ENCODE measurements at regions not wholly inside any gene's neighbourhood (a gene's known extent, or its start where the extent isn't known, plus 50 kb on each side); places are given as distances from the start of the nearest gene placed in this dataset.
"Not testable (repeated sequence)": the region's sequence is repeated elsewhere in the genome, so short reads cannot be mapped to it uniquely, and the experiment has no call there.

DNA sequence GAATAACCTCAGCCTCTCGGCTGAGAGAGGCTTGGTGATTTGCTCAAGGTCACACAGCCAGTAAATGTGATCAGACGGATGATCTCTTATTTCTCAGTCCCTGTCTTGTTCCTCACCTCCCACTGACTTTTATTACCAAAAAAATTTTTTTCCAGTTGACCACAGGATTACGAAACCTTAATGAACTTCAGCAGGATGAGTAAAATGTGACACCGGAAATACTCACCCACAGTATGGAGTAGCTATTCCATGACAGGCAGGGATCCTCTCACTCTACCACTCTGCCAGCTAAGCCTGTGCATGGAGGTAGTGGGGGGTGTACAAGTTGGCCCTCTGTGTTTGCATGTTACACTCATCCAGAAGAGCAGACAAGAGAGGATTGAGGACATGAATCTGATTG is 916.4 kb downstream of the UQCRFS1 start:
- no peak for DNase-seq (ENCODE audit: low read depth in 2 of 2)

DNA sequence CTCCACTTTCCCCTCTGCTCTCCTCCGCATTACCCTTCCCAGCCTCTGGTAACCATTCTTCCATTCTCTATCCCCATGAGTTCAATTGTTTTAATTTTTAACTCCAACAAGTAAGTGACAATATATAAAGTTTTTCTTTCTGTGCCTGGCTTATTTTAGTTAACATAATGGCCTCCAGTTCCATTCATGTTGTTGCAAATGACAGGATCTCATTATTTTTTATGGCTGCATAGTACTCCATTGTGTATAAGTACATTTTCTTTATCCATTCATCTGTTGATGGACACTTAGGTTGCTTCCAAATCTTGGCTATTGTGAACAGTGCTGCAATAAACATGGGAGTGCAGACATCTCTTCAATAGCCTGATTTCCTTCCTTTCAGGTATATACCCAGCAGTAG is 918.0 kb downstream of the UQCRFS1 start:
- not testable (repeated sequence) for DNase-seq (ENCODE audit: low read depth in 2 of 2)

DNA sequence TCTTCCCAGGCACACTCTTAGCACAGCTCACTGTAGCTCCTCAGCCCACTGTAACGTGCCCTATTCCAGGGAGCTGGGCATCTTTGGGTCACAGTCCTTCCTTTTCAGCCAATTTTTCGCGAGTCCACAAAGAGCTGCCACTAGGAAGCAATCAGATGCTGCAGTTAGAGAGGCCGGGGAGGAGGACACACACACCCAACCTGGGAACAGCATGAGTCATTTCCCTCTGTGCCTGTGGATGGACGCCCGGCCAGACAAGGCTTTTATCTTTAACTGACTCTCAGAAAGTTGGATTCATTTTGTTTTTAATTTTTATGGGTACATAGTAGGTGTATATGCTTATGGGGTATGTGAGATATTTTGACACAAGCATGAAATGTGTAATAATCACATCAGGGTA is 918.6 kb downstream of the UQCRFS1 start:
- DNase-seq (ENCODE audit: low read depth in 2 of 2), result no peak

DNA sequence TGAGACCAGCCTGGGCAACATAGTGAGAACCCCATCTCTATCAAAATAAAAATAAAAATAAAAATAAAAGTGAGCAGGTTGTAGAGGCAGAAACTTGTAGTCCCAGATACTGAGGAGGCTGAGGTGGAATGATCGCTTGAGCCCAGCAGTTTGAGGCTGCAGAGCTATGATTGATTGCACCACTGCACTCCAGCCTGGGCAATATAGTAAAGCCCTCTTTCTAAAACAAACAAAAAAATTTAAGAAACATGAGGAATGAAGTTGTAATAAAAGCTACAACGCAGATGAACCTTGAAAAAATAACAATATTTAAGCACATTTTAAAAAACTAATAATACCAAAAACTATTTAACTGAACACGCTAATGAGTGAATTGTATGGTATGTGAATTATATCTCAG is 919.3 kb downstream of the UQCRFS1 start:
- no peak for DNase-seq (ENCODE audit: low read depth in 2 of 2)

DNA sequence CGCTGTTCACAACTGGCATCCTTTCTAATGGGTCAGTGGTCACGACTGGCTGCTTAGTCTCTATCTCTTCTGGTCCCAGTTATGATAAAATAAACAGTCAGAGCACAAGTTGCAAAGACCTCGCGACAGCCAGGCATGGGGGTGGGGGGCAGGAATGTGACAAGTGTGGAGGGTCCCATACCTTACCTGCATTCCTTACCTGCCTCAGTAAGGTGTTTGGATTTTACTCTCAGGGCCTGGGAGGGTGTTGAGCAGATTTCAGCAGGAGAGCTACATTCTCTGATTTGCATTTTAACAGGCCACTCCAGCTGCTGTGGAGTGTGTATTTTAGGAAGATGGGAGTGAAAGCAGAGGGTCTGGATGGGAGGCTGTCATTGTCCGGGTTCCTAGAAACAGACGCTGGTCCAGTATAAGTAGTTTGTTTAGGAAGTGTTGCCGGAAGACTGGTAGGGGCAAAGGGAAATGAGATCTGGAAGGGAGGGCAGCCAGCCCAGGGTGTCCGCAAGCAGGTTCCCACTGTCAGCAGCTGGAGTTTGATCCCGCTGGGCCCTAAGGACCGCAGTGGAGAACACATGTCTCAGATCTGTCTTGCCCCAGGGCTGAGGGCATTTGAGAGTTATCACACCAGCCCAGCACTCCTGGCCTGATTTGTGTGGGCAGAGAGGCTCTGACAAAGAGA is 920.0 kb downstream of the UQCRFS1 start:
- DNase-seq (ENCODE audit: low read depth in 2 of 2), result no peak

DNA sequence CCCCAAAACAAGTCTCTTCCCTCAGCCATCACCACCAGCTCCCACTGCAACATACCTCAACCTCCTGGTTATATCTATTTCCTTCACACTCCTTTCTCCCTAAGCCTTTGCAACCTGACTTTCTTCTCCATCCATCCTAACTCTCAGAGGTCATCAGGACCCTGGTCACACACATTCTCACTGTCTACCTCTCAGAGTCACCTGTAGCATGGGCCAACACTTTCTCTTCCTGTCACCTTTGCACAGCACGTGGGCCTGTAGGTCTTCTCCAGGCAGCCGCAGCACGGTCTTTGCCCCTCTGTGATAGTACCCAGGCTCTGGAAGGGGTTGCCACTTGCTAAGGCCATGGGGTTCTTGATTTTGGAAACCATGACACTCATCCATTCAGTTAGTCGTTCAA is 921.1 kb downstream of the UQCRFS1 start:
- no peak for DNase-seq (ENCODE audit: low read depth in 2 of 2)

DNA sequence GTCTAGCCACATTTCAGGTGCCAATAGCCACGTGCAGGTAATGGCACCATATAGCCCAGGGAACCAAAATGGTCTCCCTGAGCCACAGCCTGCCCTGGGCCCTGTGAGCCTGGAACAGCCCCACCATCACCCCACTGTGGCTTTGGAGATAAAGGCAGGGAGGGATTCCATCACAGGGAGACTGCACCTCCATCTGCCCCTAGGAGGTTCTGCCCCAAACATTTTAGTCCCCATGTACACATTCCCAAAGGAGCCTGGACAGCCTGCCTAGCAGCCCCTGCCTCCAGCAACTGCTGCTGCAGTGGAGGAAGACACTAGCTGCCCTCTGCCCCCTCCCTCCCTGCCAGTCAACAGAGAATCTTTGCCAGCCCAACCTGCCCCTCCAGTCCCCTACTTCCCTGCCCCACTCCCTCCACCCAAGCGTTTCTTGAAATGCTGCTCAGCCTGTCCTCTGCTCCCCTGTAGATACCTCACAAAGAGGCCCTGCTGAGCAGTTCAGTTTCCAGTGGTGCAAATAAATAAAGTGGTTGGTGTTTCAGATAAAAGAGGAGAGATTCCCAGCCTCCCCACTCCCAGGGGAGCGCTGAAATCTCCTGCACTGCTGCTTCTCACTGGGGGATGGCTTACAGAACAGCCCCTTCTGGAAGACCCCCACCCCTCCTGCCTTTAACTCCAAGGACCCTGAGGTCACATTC is 921.8 kb downstream of the UQCRFS1 start:
- DNase-seq (ENCODE audit: low read depth in 2 of 2), result no peak

DNA sequence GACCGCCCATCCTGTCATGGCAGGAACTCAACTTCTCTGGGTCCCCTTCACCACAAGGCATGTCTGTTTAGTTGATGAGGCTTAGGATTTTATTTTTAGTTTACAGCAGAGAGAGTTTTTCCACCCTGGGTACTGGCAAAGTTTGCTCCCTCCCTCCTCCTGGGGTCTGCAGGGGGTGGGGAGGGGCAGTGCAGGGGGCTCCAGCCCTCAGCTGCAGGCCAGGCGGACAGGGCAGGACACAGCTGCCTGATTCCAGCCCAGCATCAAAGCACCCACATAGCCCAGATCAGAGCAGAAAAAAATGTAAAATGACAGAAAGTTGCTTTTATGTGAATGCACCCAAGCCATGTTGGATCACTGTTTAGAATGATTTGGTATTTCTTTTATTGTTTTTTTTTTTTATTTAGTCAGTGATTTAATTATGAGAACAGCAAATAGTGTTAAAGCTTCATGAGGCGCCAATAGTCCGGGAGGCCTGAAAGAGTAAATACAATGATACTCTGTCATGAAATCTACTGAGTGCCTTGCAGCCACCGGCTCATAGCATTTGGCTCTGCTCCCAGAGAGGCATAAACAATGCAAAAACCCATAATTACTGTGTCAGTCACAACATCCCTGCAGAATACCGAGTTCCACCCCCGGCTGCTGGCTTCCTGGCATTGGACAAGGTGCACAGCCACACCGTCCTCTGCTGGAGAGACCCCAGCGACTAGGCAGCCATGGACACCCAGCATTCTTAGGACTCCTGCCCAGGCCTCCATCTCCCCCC is 923.5 kb downstream of the UQCRFS1 start:
- no peak for DNase-seq (ENCODE audit: low read depth in 2 of 2)

DNA sequence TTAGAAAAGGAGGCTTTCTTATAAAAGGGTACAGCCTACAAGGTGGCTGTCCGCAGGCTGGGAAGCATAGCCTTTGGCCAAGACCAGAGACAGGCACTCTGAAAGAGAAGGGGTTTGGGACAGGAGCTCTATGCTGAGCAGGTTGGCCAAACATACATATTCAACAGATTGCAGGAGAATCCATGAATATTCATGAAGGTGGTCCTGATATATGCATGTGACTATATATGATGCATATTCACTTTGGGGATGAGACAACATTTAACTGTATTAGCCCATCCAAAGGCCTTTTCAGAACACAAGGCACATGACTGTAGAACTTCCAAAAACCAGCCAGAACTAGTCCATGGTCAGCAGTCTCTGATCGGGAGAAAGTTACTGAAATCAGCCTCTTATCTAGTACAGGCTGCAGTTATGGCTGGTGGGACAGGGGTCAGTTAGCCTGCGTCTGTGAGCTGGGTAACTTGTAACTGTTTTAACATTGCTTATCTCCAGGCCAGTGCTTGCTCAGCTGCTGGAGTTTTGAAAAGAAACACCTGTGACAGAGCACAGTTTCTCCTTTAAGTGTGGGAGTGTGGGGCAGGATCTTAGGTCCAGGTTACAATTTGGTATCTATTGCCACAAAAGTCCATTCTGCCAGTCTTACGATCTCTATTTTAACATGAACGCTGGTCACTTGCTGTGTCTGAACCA is 924.2 kb downstream of the UQCRFS1 start:
- no peak for DNase-seq (ENCODE audit: low read depth in 2 of 2)

DNA sequence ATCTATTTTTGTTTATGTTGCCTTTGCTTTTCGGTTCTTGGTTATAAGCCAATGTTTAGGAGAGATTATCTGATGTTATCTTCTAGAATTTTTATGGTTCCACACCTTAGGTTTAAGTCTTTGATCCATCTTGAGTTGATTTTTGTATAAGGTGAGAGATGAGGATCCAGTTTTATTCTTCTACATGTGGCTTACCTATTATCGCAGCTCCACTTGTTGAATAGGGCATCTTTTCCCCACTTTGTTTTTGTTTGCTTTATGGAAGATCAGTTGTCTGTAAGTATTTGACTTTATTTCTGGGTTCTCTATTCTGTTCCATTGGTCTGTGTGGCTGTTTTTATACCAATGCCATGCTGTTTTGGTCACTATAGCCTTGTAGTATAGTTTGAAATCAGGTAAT is 927.0 kb downstream of the UQCRFS1 start:
- DNase-seq (ENCODE audit: low read depth in 2 of 2), result no peak

DNA sequence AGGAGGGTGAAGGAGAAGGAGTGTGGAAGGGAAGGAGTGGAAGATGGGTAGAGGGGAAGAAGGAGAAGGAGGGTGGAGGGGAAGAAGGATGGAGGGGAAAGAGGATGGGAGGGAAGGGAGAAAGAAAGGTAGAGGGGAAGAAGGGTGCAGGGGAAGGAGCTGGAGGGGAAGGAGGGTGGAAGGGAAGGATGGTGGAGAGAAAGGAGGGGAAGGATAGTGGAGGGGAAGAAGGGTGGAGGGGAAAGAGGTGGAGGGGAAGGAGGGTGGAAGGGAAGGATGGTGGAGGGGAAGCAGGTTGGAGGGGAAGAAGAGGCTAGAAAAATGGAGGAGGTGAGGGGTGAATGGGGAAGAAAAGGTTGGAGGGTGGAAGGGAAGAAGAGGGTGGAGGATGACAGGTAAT is 927.9 kb downstream of the UQCRFS1 start:
- no peak for DNase-seq (ENCODE audit: low read depth in 2 of 2)

DNA sequence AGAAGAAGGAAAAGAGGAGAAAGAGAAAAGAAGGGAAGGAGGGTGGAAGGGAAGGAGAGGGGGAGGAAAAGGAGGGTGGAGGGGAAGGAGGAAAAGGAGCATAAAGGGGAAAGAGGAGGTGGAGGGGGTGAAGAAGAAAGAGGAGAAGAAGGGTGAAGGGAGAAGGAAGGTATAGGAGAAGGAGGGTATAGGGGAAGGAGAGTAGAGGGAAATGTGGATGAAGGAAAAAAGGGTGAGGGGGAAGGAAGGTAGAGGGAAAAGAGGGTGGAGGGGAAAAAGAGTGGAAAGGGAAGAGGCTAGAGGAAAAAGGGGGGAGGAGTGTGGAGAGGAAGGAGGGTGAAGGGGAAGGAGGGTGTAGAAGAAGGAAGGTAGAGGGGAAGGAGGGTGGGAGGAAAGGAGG is 928.6 kb downstream of the UQCRFS1 start:
- DNase-seq (ENCODE audit: low read depth in 2 of 2), result no peak

DNA sequence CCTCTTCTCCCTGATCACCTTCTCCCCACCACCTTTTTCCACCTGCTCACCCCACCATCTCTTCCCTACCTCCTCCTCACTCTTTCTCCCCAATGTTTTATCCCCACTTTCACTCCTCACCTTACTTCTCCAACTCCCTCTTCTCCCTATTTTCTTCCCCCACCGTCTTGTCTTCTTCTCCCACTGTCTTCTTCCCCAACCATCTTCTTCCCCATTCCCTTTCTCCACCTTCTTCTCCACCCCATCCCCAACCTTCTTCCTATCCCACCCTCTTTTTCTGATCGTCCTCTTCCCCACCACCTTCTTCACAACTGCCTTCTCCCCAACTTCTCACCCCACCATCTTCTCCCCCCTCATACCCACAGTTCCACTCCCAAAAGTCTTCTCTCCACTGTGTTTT is 929.4 kb downstream of the UQCRFS1 start:
- DNase-seq (ENCODE audit: low read depth in 2 of 2), result no peak

DNA sequence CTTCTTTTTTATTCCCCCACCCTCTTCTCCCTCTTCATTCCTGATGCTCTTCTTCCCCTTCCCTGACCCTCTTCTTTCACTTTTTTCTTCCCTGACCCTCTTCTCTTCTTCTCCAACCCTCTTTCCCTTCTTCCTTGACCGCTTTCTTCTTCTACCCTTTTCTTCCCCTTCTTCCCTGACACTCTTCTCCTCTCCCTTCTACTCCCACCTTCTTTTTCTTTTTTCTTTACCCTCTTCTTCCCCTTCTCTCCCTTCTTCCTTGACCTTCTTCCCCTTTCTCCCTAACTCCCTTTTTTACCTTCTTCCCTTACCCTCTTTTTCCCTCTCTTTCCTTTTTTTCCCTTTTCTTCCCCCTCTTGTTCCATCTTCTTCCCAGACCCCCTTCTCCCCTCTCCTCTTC is 931.3 kb downstream of the UQCRFS1 start:
- no peak for DNase-seq (ENCODE audit: low read depth in 2 of 2)

DNA sequence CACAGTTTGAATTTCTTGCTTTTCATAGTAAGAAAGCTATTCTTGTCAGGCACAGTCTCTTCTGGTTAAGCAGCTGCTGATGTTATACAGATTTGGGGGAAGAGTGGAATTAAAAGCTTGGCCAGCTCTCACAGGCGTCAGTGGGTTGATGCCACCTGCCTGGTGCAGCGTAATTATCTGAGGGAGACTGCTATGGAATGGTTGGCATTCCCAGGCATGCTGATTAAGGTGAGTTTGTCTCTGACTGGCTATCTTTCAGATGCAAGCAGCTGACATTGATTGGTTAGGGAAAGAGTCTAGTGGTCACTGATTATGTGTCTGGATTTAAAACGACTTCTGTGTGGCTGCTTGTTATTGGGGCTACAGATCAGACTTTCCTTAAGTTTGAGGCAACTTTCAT is 948.4 kb downstream of the UQCRFS1 start:
- DNase-seq (ENCODE audit: low read depth in 2 of 2), result no peak

DNA sequence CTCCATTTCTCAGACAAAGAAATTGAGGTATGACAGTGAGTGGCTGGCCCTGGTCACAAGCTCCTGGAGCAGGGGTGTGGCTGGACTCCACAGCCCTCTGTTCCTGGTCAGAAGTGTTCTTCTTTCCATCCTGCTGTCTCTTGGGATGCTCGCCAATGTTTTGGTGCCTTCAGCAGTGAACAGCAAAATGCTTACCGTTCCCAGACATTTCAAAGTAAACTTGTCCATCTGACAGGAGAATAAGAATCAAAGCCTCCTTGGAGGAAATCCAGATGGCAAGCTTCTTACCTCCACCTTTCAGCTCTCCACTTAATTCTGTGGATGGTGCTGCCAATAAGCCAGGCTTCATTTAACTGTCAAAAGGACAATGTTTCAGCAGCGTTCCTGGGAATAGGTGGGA is 954.1 kb downstream of the UQCRFS1 start:
- DNase-seq (ENCODE audit: low read depth in 2 of 2), result no peak

DNA sequence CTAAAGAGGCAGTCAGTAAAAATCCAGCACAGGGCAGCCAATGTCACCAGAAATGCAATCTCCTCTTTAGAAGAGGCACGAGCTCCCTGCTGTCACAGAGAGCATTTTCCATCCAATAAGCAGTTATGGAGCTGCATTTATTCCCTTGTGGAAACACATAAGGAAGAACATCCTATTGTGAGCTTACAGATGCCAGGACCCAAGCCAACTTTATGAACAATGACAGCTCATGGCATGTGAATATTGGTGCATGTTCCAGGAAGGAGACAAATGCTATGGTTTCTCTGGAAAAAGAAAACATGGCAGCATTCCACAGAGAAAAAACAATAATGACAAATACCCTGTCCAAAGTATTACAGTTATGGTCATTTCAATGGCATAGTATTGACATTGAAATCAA is 955.6 kb downstream of the UQCRFS1 start:
- DNase-seq (ENCODE audit: low read depth in 2 of 2), result no peak

DNA sequence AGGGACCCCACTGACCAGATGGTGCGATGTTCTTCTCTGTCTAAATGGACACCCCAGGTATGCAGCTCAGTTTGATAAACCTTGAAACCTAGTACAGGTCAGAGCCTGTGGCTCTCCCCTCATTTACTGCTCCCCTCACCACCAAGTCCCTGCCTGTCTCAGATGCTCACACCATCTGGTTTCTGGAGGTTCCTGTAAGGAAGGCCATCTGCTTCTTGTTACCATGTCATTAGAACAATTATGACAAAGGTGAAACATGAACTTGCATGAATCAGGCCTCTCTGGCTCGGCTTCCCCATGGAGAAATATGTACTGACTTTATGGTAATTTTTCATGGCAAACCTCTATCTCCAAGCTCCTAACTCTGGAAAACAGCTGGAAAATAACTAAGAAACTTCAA is 965.7 kb downstream of the UQCRFS1 start:
- DNase-seq (ENCODE audit: low read depth in 2 of 2), result no peak

DNA sequence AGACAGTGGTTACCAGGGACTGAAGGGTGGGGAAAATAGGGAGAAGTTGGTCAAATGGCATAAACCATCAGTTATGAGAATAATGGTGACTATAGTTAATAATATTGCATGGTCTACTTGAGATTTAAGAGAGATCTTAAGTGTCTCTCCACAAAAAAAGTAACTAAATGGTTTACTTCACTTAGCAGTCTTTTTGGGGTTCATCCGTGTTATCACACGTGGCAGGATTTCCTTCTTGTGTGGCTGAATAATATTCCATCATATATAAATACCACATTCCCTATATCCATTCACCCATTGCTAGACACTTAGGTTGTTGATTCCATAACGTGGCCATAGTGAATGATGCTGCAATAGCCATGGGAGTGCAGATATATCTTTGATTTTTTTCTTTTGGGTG is 967.0 kb downstream of the UQCRFS1 start:
- no peak for DNase-seq (ENCODE audit: low read depth in 2 of 2)

DNA sequence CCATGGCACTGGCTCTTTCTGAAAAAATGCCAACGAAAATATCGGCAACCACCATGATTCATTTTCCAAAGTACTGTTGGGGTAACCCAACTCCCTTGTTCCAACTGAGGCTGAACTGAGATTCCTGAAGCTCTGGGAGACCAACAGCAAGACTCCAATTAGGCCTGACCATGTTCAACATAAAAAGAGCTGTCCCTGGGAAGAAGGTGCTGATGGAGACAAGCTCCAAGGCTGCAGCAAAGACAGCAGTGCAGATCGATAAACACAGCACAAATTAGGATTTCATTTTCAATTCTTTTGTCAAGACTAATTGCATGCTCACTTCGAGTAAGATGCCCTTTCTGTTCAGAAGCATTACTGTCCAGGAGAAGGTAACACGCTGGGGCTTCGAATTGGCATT is 968.0 kb downstream of the UQCRFS1 start:
- no peak for DNase-seq (ENCODE audit: low read depth in 2 of 2)

DNA sequence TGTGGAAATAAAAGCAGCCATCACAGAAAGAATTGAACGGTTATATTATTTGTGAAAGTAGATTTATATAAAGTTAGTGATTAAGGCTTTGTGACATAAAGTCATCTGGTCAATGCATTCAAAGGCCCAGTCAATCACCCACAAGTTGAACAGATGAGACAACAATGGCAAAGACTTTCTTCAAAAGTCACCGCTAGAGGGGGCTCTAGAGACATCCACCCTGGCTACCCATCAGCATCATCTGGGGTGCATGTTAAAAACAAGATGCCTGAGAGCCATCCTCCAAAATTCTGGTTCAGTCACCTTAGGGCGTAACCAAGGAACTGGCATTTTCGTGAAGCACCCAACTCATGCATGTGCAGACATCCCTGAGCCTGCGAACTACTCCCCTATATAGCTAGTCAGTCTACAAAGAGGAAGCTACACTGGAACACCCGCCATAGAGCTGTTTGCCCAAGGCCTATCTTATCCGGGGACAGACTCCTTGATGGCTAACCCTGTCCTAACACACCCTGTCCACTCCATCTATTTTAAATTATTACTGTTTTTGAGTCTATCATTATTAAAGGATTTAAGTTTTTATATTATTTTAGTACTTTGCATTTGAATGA is 970.5 kb downstream of the UQCRFS1 start:
- no peak for DNase-seq (ENCODE audit: low read depth in 2 of 2)

DNA sequence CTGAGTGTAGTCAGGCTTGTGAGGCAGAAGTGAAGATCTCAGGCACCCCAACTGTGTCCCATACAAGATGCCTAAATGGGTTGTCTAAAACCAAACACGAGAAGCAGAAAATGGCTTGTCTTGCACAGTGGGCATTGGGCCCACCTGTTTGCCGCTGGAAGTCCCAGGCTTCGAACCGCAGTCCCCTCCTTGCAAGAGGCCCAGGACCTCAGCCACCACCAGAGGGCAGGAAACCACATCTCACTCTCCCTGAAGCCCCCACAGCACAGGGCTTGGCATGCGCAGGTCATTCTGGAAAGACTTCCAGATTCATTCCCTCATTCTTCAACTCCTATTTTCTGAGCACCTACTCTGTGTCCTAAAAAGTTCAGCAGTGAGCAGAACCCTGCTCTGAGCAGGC is 973.7 kb downstream of the UQCRFS1 start:
- DNase-seq (ENCODE audit: low read depth in 2 of 2), result no peak

All from activated CD4-positive, alpha-beta T cell treated with anti-CD3 and anti-CD28 coated beads for 24 hours (primary cell).